ENCODE measurements at regions not wholly inside any gene's neighbourhood (a gene's known extent, or its start where the extent isn't known, plus 50 kb on each side); places are given as distances from the start of the nearest gene placed in this dataset.

DNA sequence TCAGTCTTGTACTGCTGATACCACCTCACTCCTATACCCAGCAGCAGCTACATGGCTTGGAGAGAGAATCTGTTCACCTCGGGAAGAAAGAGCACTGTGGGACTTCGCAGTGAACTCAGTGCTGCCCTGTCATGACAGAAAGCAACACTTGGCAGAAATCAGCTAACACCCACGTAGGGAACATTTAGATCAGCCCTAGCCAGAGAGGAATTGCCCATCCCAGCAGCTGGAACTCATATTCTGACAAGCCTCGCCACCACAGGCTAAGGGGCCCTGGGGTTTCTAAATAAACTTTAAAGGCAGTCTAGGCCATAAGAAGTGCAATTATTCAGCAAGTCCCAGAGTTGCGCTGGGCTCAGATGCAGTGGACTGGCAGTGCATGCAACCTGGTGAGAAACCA lies 1266.8 kb downstream of the GRIK2 start:
- TF ChIP-seq, protein P1, sequence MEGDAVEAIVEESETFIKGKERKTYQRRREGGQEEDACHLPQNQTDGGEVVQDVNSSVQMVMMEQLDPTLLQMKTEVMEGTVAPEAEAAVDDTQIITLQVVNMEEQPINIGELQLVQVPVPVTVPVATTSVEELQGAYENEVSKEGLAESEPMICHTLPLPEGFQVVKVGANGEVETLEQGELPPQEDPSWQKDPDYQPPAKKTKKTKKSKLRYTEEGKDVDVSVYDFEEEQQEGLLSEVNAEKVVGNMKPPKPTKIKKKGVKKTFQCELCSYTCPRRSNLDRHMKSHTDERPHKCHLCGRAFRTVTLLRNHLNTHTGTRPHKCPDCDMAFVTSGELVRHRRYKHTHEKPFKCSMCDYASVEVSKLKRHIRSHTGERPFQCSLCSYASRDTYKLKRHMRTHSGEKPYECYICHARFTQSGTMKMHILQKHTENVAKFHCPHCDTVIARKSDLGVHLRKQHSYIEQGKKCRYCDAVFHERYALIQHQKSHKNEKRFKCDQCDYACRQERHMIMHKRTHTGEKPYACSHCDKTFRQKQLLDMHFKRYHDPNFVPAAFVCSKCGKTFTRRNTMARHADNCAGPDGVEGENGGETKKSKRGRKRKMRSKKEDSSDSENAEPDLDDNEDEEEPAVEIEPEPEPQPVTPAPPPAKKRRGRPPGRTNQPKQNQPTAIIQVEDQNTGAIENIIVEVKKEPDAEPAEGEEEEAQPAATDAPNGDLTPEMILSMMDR (IDR thresholded peaks at IDR 0.05): no peak
- no peak for TF ChIP-seq POLR2A (IDR thresholded peaks at IDR 0.05)
